Spleen (tissue), 11 donors: ENCODE measurements at regions not wholly inside any gene's neighbourhood (a gene's known extent, or its start where the extent isn't known, plus 50 kb on each side); places are given as distances from the start of the nearest gene placed in this dataset.

Experiments used
- DNase-seq: peaks from one replicate; pipeline ENCODE4 v3.0.0-alpha.2; 2020
- H3K27ac ChIP-seq, 8 donors: fragments of 200-600 bp; sonication (generic) in 7 of 8; 1 replicate in 4 of 8; 2 replicates in 4 of 8; pipeline versions ENCODE4 v1.5.0 to v1.8.0; 2016 to 2021; ENCODE audit warnings: inconsistent platforms in 4 of 8, mild to moderate bottlenecking in 4 of 8, moderate library complexity in 1 of 8
- H3K27me3 ChIP-seq, 7 donors: fragments of 200-600 bp; sonication (generic) in 6 of 7; replicated peaks in 1 of 7; 1 replicate in 4 of 7; 2 replicates in 3 of 7; pipeline versions ENCODE4 v1.5.0 to v1.8.0; 2016 to 2021; ENCODE audit warnings: inconsistent platforms in 3 of 7, mild to moderate bottlenecking in 1 of 7
- H3K36me3 ChIP-seq, 6 donors: fragments of 200-600 bp; sonication (generic) in 5 of 6; 1 replicate in 4 of 6; 2 replicates in 2 of 6; pipeline versions ENCODE4 v1.5.0 to v1.8.0; 2016 to 2021; ENCODE audit warnings: inconsistent platforms in 2 of 6
- H3K4me1 ChIP-seq, 6 donors: fragments of 200-600 bp; sonication (generic) in 5 of 6; 1 replicate in 3 of 6; 2 replicates in 3 of 6; pipeline versions ENCODE4 v1.5.0 to v1.8.0; 2016 to 2021; ENCODE audit warnings: inconsistent platforms in 3 of 6
- H3K4me3 ChIP-seq, 8 donors: fragments of 200-600 bp; sonication (generic) in 7 of 8; 1 replicate in 4 of 8; 2 replicates in 4 of 8; pipeline versions ENCODE4 v1.5.0 to v1.8.0; 2016 to 2021; ENCODE audit warnings: inconsistent platforms in 4 of 8, mild to moderate bottlenecking in 4 of 8, moderate library complexity in 2 of 8
- H3K9me3 ChIP-seq, 8 donors: fragments of 200-600 bp; sonication (generic) in 7 of 8; 1 replicate in 4 of 8; 2 replicates in 4 of 8; pipeline versions ENCODE4 v1.5.0 to v1.8.0; 2016 to 2021; ENCODE audit warnings: inconsistent platforms in 4 of 8
- CTCF ChIP-seq, 11 experiments: fragments of 200-600 bp in 7 of 11; fragments of 450-650 bp in 4 of 11; sonication (generic) in 4 of 11; IDR thresholded peaks in 8 of 11; conservative IDR thresholded peaks in 3 of 11; 1 replicate in 7 of 11; 2 replicates in 4 of 11; pipeline versions ENCODE4 v1.4.0 to v1.8.0; 2016 to 2021; ENCODE audit warnings: antibody characterized with exemption in 11 of 11, inconsistent platforms in 4 of 11, mild to moderate bottlenecking in 1 of 11
- POLR2A ChIP-seq, 3 donors: fragments of 450-650 bp; IDR thresholded peaks; one replicate each; pipeline ENCODE4 v1.5.1; 2017; ENCODE audit warnings: antibody characterized with exemption in 3 of 3, mild to moderate bottlenecking in 1 of 3
- POLR2AphosphoS5 ChIP-seq, 3 donors: sonication (generic); formaldehyde crosslinking; IDR thresholded peaks; one replicate each; pipeline ENCODE4 v1.5.1; 2017; ENCODE audit warnings: antibody characterized with exemption in 3 of 3
- WGBS, 5 donors: extraction: QIAGEN DNeasy Blood & Tissue Kit in 3 of 5; methylation state at CpG; one replicate each; pipeline versions ENCODE4 v1.1.5 to v1.1.7; 2013 to 2018; 5-methylcytosine and 5-hydroxymethylcytosine counted together
- intact Hi-C: fragments of 100-400 bp; cut with DNase I; formaldehyde crosslinking; loops from one replicate; pipeline ENCODE4 v1.15.0; 2023; ENCODE audit warnings: low total_unique reads
- donor health status: healthy with polysubstance abuse.
- donor health status: DM: no; HTN: no; CAD: no; lungs with moderate emphysema.
- donor health status: DM: no; HTN: no; CAD: no.
- donor health status: Bipolar disorder and iron deficiency.
- donor health status: healthy.
- donor health status: DM: no; HTN: no; CAD: no.
- donor health status: DM: yes; HTN: yes; CAD: no.

GRCh38 chr5:4093970-4094369 is 498.3 kb downstream of the IRX1 start:
- no peaks in the 10 kb centered on the region for H3K9me3 ChIP-seq
- no peak overlapping the region for H3K27ac ChIP-seq

GRCh38 chr5:4095918-4096630 is 500.4 kb downstream of the IRX1 start:
- no peak for DNase-seq
- Histone ChIP-seq H3K4me3 (no peak overlapping the region), H3K4me1 (no peaks in the 10 kb centered on the region), H3K27me3 (no peaks in the 10 kb centered on the region), H3K27ac (no peak overlapping the region), H3K36me3 (no peaks in the 10 kb centered on the region), H3K9me3 (no peaks in the 10 kb centered on the region)
- TF ChIP-seq POLR2A (IDR thresholded peaks at IDR 0.05) (no peak), CTCF (IDR thresholded peaks at IDR 0.05 in 8 of 11, conservative IDR thresholded peaks at IDR 0.05 in 3 of 11) (no peak), POLR2AphosphoS5 (IDR thresholded peaks at IDR 0.05) (no peak)
- intact Hi-C loops = no loop called here
- 72 to 81% (median 75%) methylated on average over 13 to 14 of the region's 14 CpGs for WGBS, 5 donors

More at GRCh38 chr5:4093970-4094369, 498.3 kb downstream of the IRX1 start:
- DNase-seq = no peak
- 63 to 71% (median 68%) methylated on average over 4 of the region's 4 CpGs for WGBS, 5 donors
- Histone ChIP-seq H3K36me3 (no peaks in the 10 kb centered on the region), H3K4me1 (no peaks in the 10 kb centered on the region), H3K27me3 (no peaks in the 10 kb centered on the region), H3K4me3 (no peak overlapping the region)
- TF ChIP-seq POLR2A (IDR thresholded peaks at IDR 0.05) (no peak), POLR2AphosphoS5 (IDR thresholded peaks at IDR 0.05) (no peak), CTCF (IDR thresholded peaks at IDR 0.05 in 8 of 11, conservative IDR thresholded peaks at IDR 0.05 in 3 of 11) (no peak)
- intact Hi-C loops = no loop called here

GRCh38 chr5:4097199-4097598 is 501.6 kb downstream of the IRX1 start:
- no peak for TF ChIP-seq POLR2AphosphoS5 (IDR thresholded peaks at IDR 0.05)
- no peak for TF ChIP-seq CTCF (IDR thresholded peaks at IDR 0.05 in 8 of 11, conservative IDR thresholded peaks at IDR 0.05 in 3 of 11)
- no peak for TF ChIP-seq POLR2A (IDR thresholded peaks at IDR 0.05)
- Histone ChIP-seq H3K27me3 (peaks cover 0 to 4% (median 0%) of the 10 kb centered on the region in 7 donors), H3K9me3 (no peaks in the 10 kb centered on the region), H3K27ac (no peak overlapping the region), H3K4me1 (no peaks in the 10 kb centered on the region), H3K4me3 (no peak overlapping the region), H3K36me3 (no peaks in the 10 kb centered on the region)
- intact Hi-C loops = no loop called here
- 68 to 79% (median 70%) methylated on average over 6 of the region's 6 CpGs for WGBS, 5 donors
- no peak for DNase-seq

- intact Hi-C loops = no loop called here
- Histone ChIP-seq H3K27me3 (peaks cover 0 to 4% (median 0%) of the 10 kb centered on the region in 7 donors), H3K4me1 (no peaks in the 10 kb centered on the region), H3K9me3 (no peaks in the 10 kb centered on the region), H3K36me3 (no peaks in the 10 kb centered on the region), H3K4me3 (no peak overlapping the region), H3K27ac (no peak overlapping the region)
- no peak for DNase-seq
- TF ChIP-seq POLR2AphosphoS5 (IDR thresholded peaks at IDR 0.05) = no peak
- 86 to 89% (median 87%) methylated on average over 8 to 9 of the region's 9 CpGs for WGBS, 5 donors
These were observed 502.6 kb downstream of the IRX1 start for GRCh38 chr5:4098226-4098625.
